GM12865 (cell line): ENCODE measurements at regions not wholly inside any gene's neighbourhood (a gene's known extent, or its start where the extent isn't known, plus 50 kb on each side); places are given as distances from the start of the nearest gene placed in this dataset.

Experiments
- DNase-seq: peaks from one replicate; pipeline ENCODE4 v3.0.0; 2010; ENCODE audit warnings: low read depth
- H3K4me3 ChIP-seq: 2 replicates; pipeline ENCODE4 v1.5.1; 2011; ENCODE audit warnings: mild to moderate bottlenecking, low read depth, low read length, control low read depth
- CTCF ChIP-seq: IDR thresholded peaks from 2 replicates; pipeline ENCODE4 v1.5.1; 2011; ENCODE audit warnings: low read length, control low read depth, low read depth, inconsistent platforms; ENCODE audit not compliant: insufficient read depth; ENCODE audit errors: missing control alignments

- no peak for DNase-seq
Observed at GRCh38 chr3:176723758-176724393, 473.4 kb downstream of the TBL1XR1 start.

GRCh38 chr3:176714034-176714433 lies 483.2 kb downstream of the TBL1XR1 start:
- TF ChIP-seq CTCF: no peak
- no peak overlapping the region for H3K4me3 ChIP-seq

More at GRCh38 chr3:176723758-176724393, 473.4 kb downstream of the TBL1XR1 start:
- H3K4me3 ChIP-seq: no peak overlapping the region
- TF ChIP-seq CTCF: no peak

GRCh38 chr3:176712191-176712590 lies 485.1 kb downstream of the TBL1XR1 start:
- DNase-seq: no peak
- TF ChIP-seq CTCF: no peak
- no peak overlapping the region for H3K4me3 ChIP-seq

More at GRCh38 chr3:176714034-176714433, 483.2 kb downstream of the TBL1XR1 start:
- no peak for DNase-seq

GRCh38 chr3:176699288-176699687 lies 498.0 kb downstream of the TBL1XR1 start:
- DNase-seq: no peak
- TF ChIP-seq CTCF: no peak
- H3K4me3 ChIP-seq: no peak overlapping the region

GRCh38 chr3:176697284-176697889 lies 499.9 kb downstream of the TBL1XR1 start:
- TF ChIP-seq CTCF: no peak
- no peak for DNase-seq
- no peak overlapping the region for H3K4me3 ChIP-seq

- no peak for TF ChIP-seq CTCF
- H3K4me3 ChIP-seq: no peak overlapping the region
- no peak for DNase-seq
Observed at GRCh38 chr3:176696816-176697215, 500.5 kb downstream of the TBL1XR1 start.
